AG20443 (cell line): ENCODE measurements at regions not wholly inside any gene's neighbourhood (a gene's known extent, or its start where the extent isn't known, plus 50 kb on each side); places are given as distances from the start of the nearest gene placed in this dataset.

Experiments used
- DNase-seq: peaks from one replicate; pipeline ENCODE4 v3.0.0; 2012; ENCODE audit warnings: low spot score, mixed read lengths

- no peak for DNase-seq
Observed at GRCh38 chr13:103983948-103984347, 917.7 kb upstream of the SLC10A2 start.

GRCh38 chr13:103976371-103976770 lies 910.2 kb upstream of the SLC10A2 start:
- no peak for DNase-seq

- no peak for DNase-seq
Observed at GRCh38 chr13:103973740-103974139, 907.5 kb upstream of the SLC10A2 start.

- no peak for DNase-seq
Observed at GRCh38 chr13:103969520-103970050, 903.4 kb upstream of the SLC10A2 start.

GRCh38 chr13:103965506-103966243 lies 899.5 kb upstream of the SLC10A2 start:
- no peak for DNase-seq

GRCh38 chr13:103961784-103962183 lies 895.6 kb upstream of the SLC10A2 start:
- DNase-seq, result no peak

GRCh38 chr13:103961129-103961528 lies 894.9 kb upstream of the SLC10A2 start:
- DNase-seq, result no peak

GRCh38 chr13:103960001-103960400 lies 893.8 kb upstream of the SLC10A2 start:
- no peak for DNase-seq

GRCh38 chr13:103958691-103959090 lies 892.5 kb upstream of the SLC10A2 start:
- DNase-seq, result no peak

GRCh38 chr13:103957939-103958338 lies 891.7 kb upstream of the SLC10A2 start:
- no peak for DNase-seq

- DNase-seq, result no peak
Observed at GRCh38 chr13:103953859-103954258, 887.6 kb upstream of the SLC10A2 start.

GRCh38 chr13:103952183-103952582 lies 886.0 kb upstream of the SLC10A2 start:
- DNase-seq, result no peak

- DNase-seq, result no peak
Observed at GRCh38 chr13:103948426-103948825, 882.2 kb upstream of the SLC10A2 start.

GRCh38 chr13:103945836-103946235 lies 879.6 kb upstream of the SLC10A2 start:
- no peak for DNase-seq

GRCh38 chr13:103941506-103942140 lies 875.4 kb upstream of the SLC10A2 start:
- DNase-seq, result no peak

GRCh38 chr13:103935117-103935516 lies 868.9 kb upstream of the SLC10A2 start:
- no peak for DNase-seq

GRCh38 chr13:103931885-103932284 lies 865.7 kb upstream of the SLC10A2 start:
- DNase-seq, result no peak

GRCh38 chr13:103931331-103931845 lies 865.2 kb upstream of the SLC10A2 start:
- DNase-seq, result no peak

GRCh38 chr13:103926118-103926517 lies 859.9 kb upstream of the SLC10A2 start:
- DNase-seq, result no peak

- no peak for DNase-seq
Observed at GRCh38 chr13:103908911-103909310, 842.7 kb upstream of the SLC10A2 start.

- DNase-seq, result no peak
Observed at GRCh38 chr13:103908274-103908673, 842.1 kb upstream of the SLC10A2 start.

- no peak for DNase-seq
Observed at GRCh38 chr13:103903790-103904189, 837.6 kb upstream of the SLC10A2 start.

- no peak for DNase-seq
Observed at GRCh38 chr13:103898481-103898880, 832.3 kb upstream of the SLC10A2 start.
